HG02981 (cell line): ENCODE measurements at regions not wholly inside any gene's neighbourhood (a gene's known extent, or its start where the extent isn't known, plus 50 kb on each side); places are given as distances from the start of the nearest gene placed in this dataset.

ENCODE experiments used
- ATAC-seq: cut with Tn5 transposase; IDR thresholded peaks from one replicate; pipeline ENCODE4 v1.9.1; 2021; ENCODE audit warnings: mild to moderate bottlenecking, moderate library complexity; ENCODE audit not compliant: unreplicated experiment

GRCh38 chr4:96509039-96509741 lies 669.3 kb downstream of the PDHA2 start:
- ATAC-seq = no peak

GRCh38 chr4:96519291-96519690 lies 679.4 kb downstream of the PDHA2 start:
- ATAC-seq = no peak

GRCh38 chr4:96521046-96521536 lies 681.2 kb downstream of the PDHA2 start:
- no peak for ATAC-seq

- no peak for ATAC-seq
Measured at GRCh38 chr4:96523611-96524010, 683.7 kb downstream of the PDHA2 start.

- no peak for ATAC-seq
Measured at GRCh38 chr4:96524311-96524875, 684.5 kb downstream of the PDHA2 start.

GRCh38 chr4:96525898-96526297 lies 686.0 kb downstream of the PDHA2 start:
- no peak for ATAC-seq

- no peak for ATAC-seq
Measured at GRCh38 chr4:96526625-96527024, 686.7 kb downstream of the PDHA2 start.

GRCh38 chr4:96531836-96532235 lies 691.9 kb downstream of the PDHA2 start:
- no peak for ATAC-seq

- no peak for ATAC-seq
Measured at GRCh38 chr4:96543346-96543745, 703.5 kb downstream of the PDHA2 start.

GRCh38 chr4:96558466-96558865 lies 718.6 kb downstream of the PDHA2 start:
- ATAC-seq = no peak

- ATAC-seq = no peak
Measured at GRCh38 chr4:96566755-96567154, 726.9 kb downstream of the PDHA2 start.

GRCh38 chr4:96585304-96585703 lies 745.4 kb downstream of the PDHA2 start:
- ATAC-seq = no peak

GRCh38 chr4:96593422-96593821 lies 753.5 kb downstream of the PDHA2 start:
- ATAC-seq = no peak

GRCh38 chr4:96598465-96598864 lies 758.6 kb downstream of the PDHA2 start:
- no peak for ATAC-seq

GRCh38 chr4:96599752-96600151 lies 759.9 kb downstream of the PDHA2 start:
- ATAC-seq = no peak

GRCh38 chr4:96602661-96603060 lies 762.8 kb downstream of the PDHA2 start:
- ATAC-seq = no peak

- ATAC-seq = no peak
Measured at GRCh38 chr4:96603641-96604040, 763.7 kb downstream of the PDHA2 start.

- no peak for ATAC-seq
Measured at GRCh38 chr4:96606451-96606850, 766.6 kb downstream of the PDHA2 start.

- no peak for ATAC-seq
Measured at GRCh38 chr4:96626023-96626422, 786.1 kb downstream of the PDHA2 start.

GRCh38 chr4:96630839-96631238 lies 790.9 kb downstream of the PDHA2 start:
- ATAC-seq = no peak

GRCh38 chr4:96637971-96638412 lies 798.1 kb downstream of the PDHA2 start:
- no peak for ATAC-seq

GRCh38 chr4:96639932-96640331 lies 800.0 kb downstream of the PDHA2 start:
- no peak for ATAC-seq

- ATAC-seq = no peak
Measured at GRCh38 chr4:96642490-96642889, 802.6 kb downstream of the PDHA2 start.
